ENCODE measurements at regions not wholly inside any gene's neighbourhood (a gene's known extent, or its start where the extent isn't known, plus 50 kb on each side); places are given as distances from the start of the nearest gene placed in this dataset.

DNA sequence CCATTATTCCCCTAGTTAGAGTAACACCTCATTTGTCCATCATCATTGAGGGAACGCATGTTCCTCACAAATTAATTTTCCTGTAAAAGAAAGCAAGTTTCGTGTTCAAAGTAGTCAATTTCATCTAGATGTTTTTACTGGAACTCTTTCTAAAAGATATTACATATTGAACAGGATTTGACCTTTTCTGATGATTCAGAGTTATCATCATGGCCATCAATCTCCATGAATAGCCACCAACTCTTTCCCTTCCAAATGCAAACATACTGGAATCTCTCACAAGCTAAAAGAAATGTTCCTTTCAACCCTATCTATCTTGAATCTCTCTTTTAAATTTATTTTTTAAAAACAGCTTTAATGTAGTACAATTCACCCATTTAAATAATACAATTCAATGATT is 263.1 kb upstream of the FAR2 start:
- DNase-seq, result no peak

- no peak for DNase-seq
Observed at GRCh38 chr12:28887461-28887990, 261.6 kb upstream of the FAR2 start.

GRCh38 chr12:28890664-28891063 is 258.4 kb upstream of the FAR2 start:
- DNase-seq, result no peak

- no peak for DNase-seq
Observed at GRCh38 chr12:28891126-28891525, 258.0 kb upstream of the FAR2 start.

- DNase-seq, result no peak
Observed at GRCh38 chr12:28893365-28893764, 255.7 kb upstream of the FAR2 start.

DNA sequence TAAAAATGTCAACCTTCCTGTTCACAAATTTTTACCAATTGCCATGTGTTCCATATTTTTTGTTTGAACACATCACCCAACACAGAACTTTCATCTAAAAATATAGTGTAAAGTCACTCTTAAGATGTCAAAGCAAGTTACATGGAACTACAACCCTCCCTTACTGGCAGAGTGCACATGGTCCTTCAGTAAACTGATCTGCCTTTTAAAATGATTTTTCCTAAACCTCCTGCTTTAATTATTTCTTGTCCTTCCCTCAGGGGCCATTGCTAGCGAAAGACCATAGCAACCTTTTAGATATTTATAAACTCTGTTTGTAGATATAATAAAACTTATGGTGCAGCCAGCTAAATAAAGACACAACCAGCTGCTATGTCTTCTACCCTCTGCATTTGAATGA is 255.2 kb upstream of the FAR2 start:
- no peak for DNase-seq

- no peak for DNase-seq
Observed at GRCh38 chr12:28896421-28896820, 252.7 kb upstream of the FAR2 start.

- DNase-seq, result no peak
Observed at GRCh38 chr12:28898038-28898437, 251.0 kb upstream of the FAR2 start.

GRCh38 chr12:28899951-28900350 is 249.1 kb upstream of the FAR2 start:
- DNase-seq, result no peak

DNA sequence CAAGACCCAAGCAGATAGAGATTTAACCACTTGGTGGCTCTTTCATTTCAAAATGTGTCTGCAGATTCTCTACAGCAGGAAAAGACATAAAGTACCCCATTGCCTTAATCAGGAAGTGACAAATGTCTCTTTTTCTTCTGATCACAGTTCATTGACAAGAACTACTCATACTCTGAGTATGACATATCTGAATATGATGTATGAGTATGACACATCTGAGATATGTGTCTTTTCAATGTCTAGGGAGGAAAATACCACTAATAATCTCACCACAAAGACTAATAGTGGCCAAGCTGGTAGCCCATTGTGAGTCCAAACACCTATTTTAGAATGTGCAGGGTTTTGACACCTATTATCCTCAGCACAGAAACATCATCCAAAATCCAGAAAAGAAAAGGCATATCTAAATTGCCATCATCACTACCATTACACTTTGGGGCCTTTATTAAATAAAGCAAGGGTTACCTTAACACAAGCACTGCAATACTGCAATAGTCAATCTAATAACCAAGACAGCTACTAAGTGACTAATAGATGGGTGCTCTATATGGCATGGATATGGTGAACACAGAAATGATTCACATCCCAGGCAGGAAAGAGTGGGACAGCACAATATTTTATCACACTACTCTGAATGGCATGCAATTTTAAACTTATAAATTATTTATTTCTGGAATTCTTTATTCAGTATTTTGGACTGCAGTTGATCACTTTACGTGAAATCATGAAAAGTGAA is 243.7 kb upstream of the FAR2 start:
- DNase-seq, result no peak

DNA sequence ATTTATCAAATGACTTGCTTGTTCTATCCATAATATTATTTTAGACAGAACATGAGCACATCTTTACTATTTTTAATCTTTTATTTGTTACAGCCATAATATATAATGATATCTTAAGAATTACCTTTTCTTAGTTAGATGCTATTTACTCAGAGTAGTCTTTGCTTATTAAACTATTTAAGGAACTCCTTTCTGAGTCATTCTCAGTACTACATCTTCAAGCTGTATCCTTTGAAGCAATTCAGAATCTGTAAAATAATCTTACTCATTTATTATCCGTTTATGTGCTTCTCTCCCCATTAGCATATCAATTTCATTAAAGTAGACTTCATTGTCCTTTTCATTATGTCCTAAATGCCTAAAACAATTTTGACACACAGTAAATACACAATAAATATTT is 240.4 kb upstream of the FAR2 start:
- no peak for DNase-seq

GRCh38 chr12:28909291-28909690 is 239.8 kb upstream of the FAR2 start:
- no peak for DNase-seq

GRCh38 chr12:28925719-28926376 is 223.2 kb upstream of the FAR2 start:
- DNase-seq, result no peak

DNA sequence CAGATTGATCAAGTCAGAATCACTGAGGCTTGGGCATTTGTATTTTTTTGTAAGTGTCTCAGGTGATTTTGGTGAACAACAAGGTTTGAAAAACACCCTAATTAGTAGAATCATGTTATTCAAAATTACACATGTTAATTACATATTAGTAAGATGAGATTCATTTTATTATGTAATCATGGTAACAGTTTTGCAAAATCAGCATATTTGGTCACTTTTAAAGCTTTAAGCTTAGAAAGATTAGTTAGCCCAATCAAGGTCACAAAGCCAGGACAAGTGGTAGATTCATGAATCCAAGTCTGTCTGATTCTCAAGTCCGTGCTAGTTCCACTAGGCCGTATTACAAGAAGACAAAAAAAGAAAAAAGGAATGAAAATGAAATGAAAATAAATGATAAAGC is 218.4 kb upstream of the FAR2 start:
- DNase-seq, result no peak

DNA sequence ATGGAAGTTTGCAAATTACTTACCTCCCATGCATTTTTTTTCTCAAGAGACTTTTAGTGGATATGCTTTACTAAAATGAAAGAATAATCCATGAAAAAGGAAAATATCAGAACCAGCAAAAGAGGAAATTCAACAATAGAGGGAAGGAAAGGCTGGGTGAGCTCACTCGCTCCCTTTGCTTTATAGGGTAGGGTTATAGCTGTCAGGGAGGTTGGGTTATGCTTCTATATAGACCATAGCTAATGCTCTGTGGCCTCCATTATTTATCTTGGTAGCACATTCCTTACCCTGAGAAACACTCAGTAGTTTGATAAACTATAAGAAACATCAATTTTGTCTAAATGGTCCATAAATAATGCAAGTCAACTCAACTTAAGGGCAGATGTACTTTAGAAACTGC is 215.9 kb upstream of the FAR2 start:
- DNase-seq, result no peak

GRCh38 chr12:28933864-28934527 is 215.1 kb upstream of the FAR2 start:
- no peak for DNase-seq

DNA sequence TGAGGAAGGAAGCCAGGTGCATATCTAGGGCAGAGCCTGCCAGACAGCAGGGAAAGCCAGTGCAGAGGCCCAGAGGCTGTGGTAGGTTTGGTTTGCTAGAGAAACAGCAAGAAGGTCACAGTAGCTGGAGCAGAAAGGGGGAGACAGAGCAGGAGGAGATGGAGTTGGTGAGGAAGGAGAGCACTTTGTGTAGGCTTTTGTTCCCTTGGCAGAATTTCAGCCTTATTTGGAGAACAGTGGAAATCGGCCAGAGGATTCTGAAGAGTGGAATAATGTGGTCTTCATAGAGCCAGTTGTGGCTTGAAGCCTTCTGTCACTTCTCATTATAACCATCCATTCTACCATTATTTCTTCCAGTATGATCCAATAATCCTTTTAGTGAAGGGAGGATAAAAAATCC is 212.9 kb upstream of the FAR2 start:
- no peak for DNase-seq

DNA sequence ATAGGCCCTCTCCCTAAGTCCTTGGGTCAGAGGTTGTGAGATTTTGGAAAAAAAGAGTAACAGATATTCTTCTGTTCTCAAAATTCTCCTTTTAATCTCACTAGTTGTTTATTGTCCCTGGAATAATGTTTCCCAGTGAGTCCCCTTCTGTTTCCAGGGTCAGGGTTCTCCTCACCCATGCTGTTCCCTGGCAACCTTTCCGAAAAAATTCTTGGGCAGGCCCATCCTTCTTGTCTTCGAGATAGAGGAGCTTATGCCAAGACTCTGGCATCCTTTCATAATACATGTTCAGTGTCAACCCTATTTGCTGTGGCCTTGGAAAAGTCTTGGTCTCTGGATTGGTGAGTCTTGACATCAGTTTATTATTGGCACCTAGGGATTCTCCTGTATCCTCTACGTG is 212.4 kb upstream of the FAR2 start:
- DNase-seq, result no peak

DNA sequence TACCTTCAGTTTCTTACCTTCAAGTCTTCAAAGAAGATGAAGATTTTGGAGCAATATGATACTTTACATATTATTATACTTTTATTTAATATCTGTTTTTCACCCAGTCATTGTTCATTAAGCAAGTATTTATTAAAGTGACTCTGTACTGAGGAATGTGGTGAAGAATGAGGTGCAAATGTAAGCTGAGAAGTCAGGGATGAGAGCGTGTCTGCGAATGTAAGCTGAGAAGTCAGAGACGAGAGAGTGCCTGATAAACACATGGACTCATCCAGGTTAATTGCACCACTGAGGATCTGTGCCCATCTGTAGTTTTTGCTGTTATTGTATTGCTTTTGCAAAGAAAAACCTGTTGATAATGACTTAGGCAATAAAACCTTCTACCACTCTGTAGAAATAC is 211.9 kb upstream of the FAR2 start:
- DNase-seq, result no peak

- no peak for DNase-seq
Observed at GRCh38 chr12:28938056-28938455, 211.0 kb upstream of the FAR2 start.

GRCh38 chr12:28938581-28939235 is 210.4 kb upstream of the FAR2 start:
- DNase-seq, result no peak

DNA sequence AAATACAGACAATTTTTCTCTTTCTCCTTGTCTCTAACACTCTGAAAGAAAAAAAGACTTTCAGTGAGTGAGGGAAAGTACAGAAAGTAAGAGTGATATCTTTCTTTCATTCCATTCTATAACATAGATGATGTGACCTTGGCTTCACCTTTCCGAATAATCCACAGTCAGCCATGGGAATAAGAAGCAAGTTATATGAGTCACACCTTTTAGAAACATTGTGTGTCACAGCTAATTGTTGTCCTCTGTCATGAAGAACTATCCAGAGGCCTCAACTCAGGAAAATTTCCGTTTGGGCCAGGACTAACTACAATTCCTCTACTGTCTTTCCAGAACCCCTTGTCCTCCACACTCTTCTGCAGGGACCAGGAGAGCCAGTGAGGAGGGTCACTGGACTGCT is 209.7 kb upstream of the FAR2 start:
- no peak for DNase-seq

- no peak for DNase-seq
Observed at GRCh38 chr12:28941248-28941647, 207.8 kb upstream of the FAR2 start.

DNA sequence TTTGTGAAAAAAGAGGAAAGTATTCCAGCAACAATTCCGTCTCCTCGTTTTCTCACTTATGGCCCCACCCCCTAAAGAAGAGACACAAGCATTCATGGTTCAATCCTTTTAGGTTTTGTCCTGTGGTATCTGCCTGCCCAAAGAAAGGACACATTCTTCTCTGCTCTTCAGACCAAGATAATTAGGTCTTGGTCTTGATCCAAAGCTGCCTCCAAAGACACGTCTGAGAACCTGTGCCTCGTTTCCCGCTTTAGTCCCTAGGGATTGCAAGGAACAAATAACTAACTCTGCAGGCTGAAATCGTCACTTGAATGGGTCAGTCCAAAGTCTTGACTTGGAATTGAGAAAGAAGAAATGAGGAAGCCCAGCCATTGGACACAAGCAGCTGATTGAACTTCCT is 202.7 kb upstream of the FAR2 start:
- DNase-seq, result no peak
